A549 (cell line): ENCODE measurements at regions not wholly inside any gene's neighbourhood (a gene's known extent, or its start where the extent isn't known, plus 50 kb on each side); places are given as distances from the start of the nearest gene placed in this dataset.

Source experiments
- ATAC-seq, 2 experiments: fragments of 200-7000 bp in 1 of 2; fragments of >200 bp in 1 of 2; cut with Nextera tagmentation in 1 of 2; cut with Tn5 transposase in 1 of 2; 3 replicates each; pipeline versions ENCODE4 v1.8.0 to v1.9.1; 2018 to 2020; ENCODE audit warnings: mild to moderate bottlenecking in 1 of 2, moderate library complexity in 1 of 2
- CTCF ChIA-PET: fragments of 300-600 bp; sonication (Branson Sonifier 250); formaldehyde crosslinking; extraction: SDS; loops from one replicate; lab custom pipeline; 2021; ENCODE audit warnings: antibody characterized with exemption, inconsistent platforms; lab: Yijun Ruan, JAX
- POLR2A ChIA-PET: fragments of 350-600 bp; formaldehyde crosslinking; extraction: SDS; loops from one replicate; lab custom pipeline; 2021; ENCODE audit warnings: antibody characterized with exemption, inconsistent platforms; lab: Yijun Ruan, JAX
- DNase-seq, 2 experiments: peaks; one replicate each; pipeline versions ENCODE4 v3.0.0 to v3.0.0-alpha.2; 2011 to 2016; ENCODE audit warnings: low read depth in 1 of 2, low spot score in 1 of 2
- FAIRE-seq: peaks from 2 replicates; lab custom pipeline; 2011; peaks lifted over from hg19 to GRCh38; lab: Jason Lieb, UNC
- H3K27ac ChIP-seq, 2 experiments: fragments of >200 bp; sonication (Bioruptor Twin); formaldehyde crosslinking; 3 replicates each; pipeline ENCODE4 v1.5.1; 2016 to 2017
- H3K4me1 ChIP-seq: fragments of >200 bp; sonication (Bioruptor Twin); formaldehyde crosslinking; 3 replicates; pipeline ENCODE4 v1.6.1; 2016
- H3K4me2 ChIP-seq: fragments of >200 bp; sonication (Bioruptor Twin); formaldehyde crosslinking; 3 replicates; pipeline ENCODE4 v1.6.1; 2016
- H3K4me3 ChIP-seq: fragments of >200 bp; sonication (Bioruptor Twin); formaldehyde crosslinking; 3 replicates; pipeline ENCODE4 v1.5.1; 2016
- H3K9me3 ChIP-seq: fragments of >200 bp; sonication (Bioruptor Twin); formaldehyde crosslinking; 3 replicates; pipeline ENCODE4 v1.6.1; 2016
- CBX8 ChIP-seq: fragments of 200-600 bp; sonication (generic); IDR thresholded peaks from 2 replicates; pipeline ENCODE4 v1.6.1; 2016
- CEBPB ChIP-seq, 2 experiments: fragments of >200 bp in 1 of 2; sonication (Bioruptor Twin) in 1 of 2; formaldehyde crosslinking in 1 of 2; IDR thresholded peaks; 2 replicates each; pipeline ENCODE4 v1.6.1; 2012 to 2016
- CHD2 ChIP-seq: fragments of 150-350 bp; IDR thresholded peaks from 2 replicates; pipeline ENCODE4 v1.6.1; 2014; ENCODE audit warnings: low read length; ENCODE audit not compliant: partially characterized antibody
- EHF ChIP-seq: fragments of 250-450 bp; sonication (Bioruptor Pico); IDR thresholded peaks from 2 replicates; pipeline ENCODE4 v1.5.0; 2020; ENCODE audit warnings: mild to moderate bottlenecking
- EHMT2 ChIP-seq: fragments of 200-600 bp; sonication (generic); IDR thresholded peaks from 2 replicates; pipeline ENCODE4 v1.6.1; 2016; ENCODE audit warnings: antibody characterized with exemption, low read depth, mild to moderate bottlenecking, moderate library complexity
- FOSB ChIP-seq: fragments of 250-450 bp; sonication (Bioruptor Pico); IDR thresholded peaks from 2 replicates; pipeline ENCODE4 v1.5.0; 2020; ENCODE audit warnings: mild to moderate bottlenecking, moderate library complexity
- FOSL2 ChIP-seq, 2 experiments: fragments of 450-650 bp in 1 of 2; fragments of >200 bp in 1 of 2; sonication (Bioruptor Twin) in 1 of 2; formaldehyde crosslinking; IDR thresholded peaks; 2 replicates each; pipeline versions ENCODE4 v1.5.0 to v1.6.1; 2016 to 2020; ENCODE audit warnings: mild to moderate bottlenecking in 1 of 2, moderate library complexity in 1 of 2
- FOXS1 ChIP-seq: fragments of 250-450 bp; sonication (Bioruptor Pico); IDR thresholded peaks from 2 replicates; pipeline ENCODE4 v1.5.0; 2020; ENCODE audit warnings: mild to moderate bottlenecking, moderate library complexity
- HOXB13 ChIP-seq: fragments of 250-450 bp; sonication (Bioruptor Pico); IDR thresholded peaks from 2 replicates; pipeline ENCODE4 v1.5.0; 2020; ENCODE audit warnings: low read depth, mild to moderate bottlenecking, moderate library complexity
- JUN ChIP-seq, 2 experiments: fragments of >200 bp; sonication (Bioruptor Twin); formaldehyde crosslinking; IDR thresholded peaks; 2 replicates in 1 of 2; 3 replicates in 1 of 2; pipeline ENCODE4 v1.6.1; 2016 to 2017
- KDM1A ChIP-seq: fragments of 200-600 bp; sonication (generic); IDR thresholded peaks from 2 replicates; pipeline ENCODE4 v1.6.1; 2016; ENCODE audit warnings: low read depth, mild to moderate bottlenecking
- POLR2AphosphoS2 ChIP-seq: conservative IDR thresholded peaks from 2 replicates; pipeline ENCODE4 v1.6.1; 2012; ENCODE audit warnings: low read length, improper control_type of control experiment, inconsistent platforms
- RAD21 ChIP-seq, 2 experiments: fragments of >200 bp in 1 of 2; sonication (Bioruptor Twin) in 1 of 2; formaldehyde crosslinking in 1 of 2; IDR thresholded peaks in 1 of 2; conservative IDR thresholded peaks in 1 of 2; 2 replicates in 1 of 2; 3 replicates in 1 of 2; pipeline ENCODE4 v1.6.1; 2012 to 2018; ENCODE audit warnings: inconsistent platforms in 1 of 2
- RARB ChIP-seq: fragments of 250-450 bp; sonication (Bioruptor Pico); IDR thresholded peaks from 2 replicates; pipeline ENCODE4 v1.8.0; 2021; ENCODE audit warnings: mild to moderate bottlenecking, moderate library complexity
- RCOR1 ChIP-seq: fragments of 150-350 bp; IDR thresholded peaks from 2 replicates; pipeline ENCODE4 v1.6.1; 2014; ENCODE audit warnings: antibody characterized with exemption, low read length, low read depth
- RFX5 ChIP-seq: fragments of 450-650 bp; IDR thresholded peaks from 2 replicates; pipeline ENCODE4 v1.7.1; 2014; ENCODE audit warnings: antibody characterized with exemption, mild to moderate bottlenecking, moderate library complexity
- TFCP2L1 ChIP-seq: fragments of 250-450 bp; sonication (Bioruptor Pico); IDR thresholded peaks from 2 replicates; pipeline ENCODE4 v1.5.0; 2021; ENCODE audit warnings: mild to moderate bottlenecking
- TP53 ChIP-seq: fragments of 250-450 bp; sonication (Bioruptor Pico); IDR thresholded peaks from 2 replicates; pipeline ENCODE4 v1.5.0; 2021; ENCODE audit warnings: mild to moderate bottlenecking, moderate library complexity
- ZFP36 ChIP-seq: fragments of 450-650 bp; IDR thresholded peaks from 2 replicates; pipeline ENCODE4 v1.6.1; 2014; ENCODE audit warnings: borderline replicate concordance; ENCODE audit not compliant: partially characterized antibody
- ZNF302 ChIP-seq: fragments of 250-450 bp; sonication (Bioruptor Pico); IDR thresholded peaks from 2 replicates; pipeline ENCODE4 v1.9.0; 2021; ENCODE audit warnings: inconsistent platforms, mild to moderate bottlenecking, moderate library complexity
- WGBS: methylation state at CpG from one replicate; pipeline ENCODE4 v1.1.6; 2017; ENCODE audit errors: missing lambda C conversion rate; 5-methylcytosine and 5-hydroxymethylcytosine counted together
- TF ChIP-seq, protein P1 (sequence below): fragments of 450-650 bp; IDR thresholded peaks from 2 replicates; pipeline ENCODE4 v1.6.1; 2014; ENCODE audit warnings: antibody characterized with exemption
- TF ChIP-seq, protein P2 (sequence below): fragments of 200-600 bp; sonication (generic); IDR thresholded peaks from 2 replicates; pipeline ENCODE4 v1.6.1; 2016; ENCODE audit warnings: antibody characterized with exemption, mild to moderate bottlenecking, moderate library complexity

DNA sequence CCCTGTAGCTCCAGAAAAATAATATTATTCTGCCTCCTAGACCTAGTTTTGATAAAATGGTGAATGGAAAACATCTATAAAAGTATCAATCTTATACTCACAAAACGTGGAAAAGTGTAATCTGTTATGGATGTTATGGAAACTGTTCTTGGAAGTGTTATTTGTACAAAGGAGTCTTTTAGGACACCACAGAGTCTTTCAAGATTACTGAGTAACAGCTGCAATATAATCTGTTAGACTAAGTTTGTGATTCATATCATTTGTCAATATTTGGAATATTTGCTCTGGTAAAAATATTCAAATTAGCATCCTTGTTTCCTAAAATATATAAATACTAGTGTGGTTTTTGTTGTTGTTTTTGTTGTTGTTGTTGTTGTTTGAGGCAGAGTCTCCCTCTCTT, 87.9 kb downstream of the RAD51AP2 start (continued):
- TF ChIP-seq, protein P1, sequence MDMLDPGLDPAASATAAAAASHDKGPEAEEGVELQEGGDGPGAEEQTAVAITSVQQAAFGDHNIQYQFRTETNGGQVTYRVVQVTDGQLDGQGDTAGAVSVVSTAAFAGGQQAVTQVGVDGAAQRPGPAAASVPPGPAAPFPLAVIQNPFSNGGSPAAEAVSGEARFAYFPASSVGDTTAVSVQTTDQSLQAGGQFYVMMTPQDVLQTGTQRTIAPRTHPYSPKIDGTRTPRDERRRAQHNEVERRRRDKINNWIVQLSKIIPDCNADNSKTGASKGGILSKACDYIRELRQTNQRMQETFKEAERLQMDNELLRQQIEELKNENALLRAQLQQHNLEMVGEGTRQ = no peak

DNA sequence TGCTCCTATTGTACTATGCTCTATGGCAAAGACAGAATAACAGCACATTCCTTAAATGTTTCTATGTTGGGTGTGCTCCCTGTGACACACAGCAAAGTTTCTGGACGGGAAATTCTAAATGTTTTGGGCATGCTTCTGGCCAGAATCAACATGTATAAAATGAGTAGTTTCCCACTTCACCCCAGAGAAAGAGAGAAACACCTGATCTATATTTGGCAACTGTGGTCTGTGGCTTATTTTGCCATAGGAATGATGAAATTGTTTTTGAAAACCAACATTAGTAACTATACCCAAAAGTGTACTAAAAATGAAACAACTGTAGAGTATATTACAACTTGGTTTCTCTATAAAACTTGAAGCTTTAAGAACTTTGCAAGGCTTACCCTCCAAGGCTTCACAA, 89.1 kb downstream of the RAD51AP2 start:
- TF ChIP-seq CHD2 = no peak
- TF ChIP-seq CBX8 = no peak
- no peak for TF ChIP-seq RARB
- no peak for TF ChIP-seq HOXB13
- Histone ChIP-seq H3K9me3 (no peaks in the 10 kb centered on the region), H3K4me3 (no peak overlapping the region), H3K27ac (no peak overlapping the region), H3K4me2 (no peak overlapping the region), H3K4me1 (no peaks in the 10 kb centered on the region)
- WGBS = 3% methylated on average over 1 of the region's 1 CpG
- no peak for FAIRE-seq
- ChIA-PET CTCF (no interaction called here), POLR2A (no interaction called here)
- DNase-seq = no peak
- ATAC-seq = no peak

GRCh38 chr2:17427401-17427800, 90.8 kb downstream of the RAD51AP2 start:
- no peak overlapping the region for H3K4me3 ChIP-seq
- no peak for ATAC-seq
- POLR2A ChIA-PET = no interaction called here
- DNase-seq = no peak
- H3K27ac ChIP-seq = no peak overlapping the region
- CTCF ChIA-PET = no interaction called here
- H3K4me2 ChIP-seq = no peak overlapping the region
- TF ChIP-seq RCOR1 = no peak
- TF ChIP-seq EHF (CRISPR knock-in tag) = no peak
- no peak for TF ChIP-seq FOSL2 (IDR thresholded peaks at IDR 0.05)
- no peak for TF ChIP-seq FOSL2 (CRISPR knock-in tag; IDR thresholded peaks at IDR 0.05)
- no peak for TF ChIP-seq FOSB
- no peak for TF ChIP-seq KDM1A
- TF ChIP-seq, protein P2, sequence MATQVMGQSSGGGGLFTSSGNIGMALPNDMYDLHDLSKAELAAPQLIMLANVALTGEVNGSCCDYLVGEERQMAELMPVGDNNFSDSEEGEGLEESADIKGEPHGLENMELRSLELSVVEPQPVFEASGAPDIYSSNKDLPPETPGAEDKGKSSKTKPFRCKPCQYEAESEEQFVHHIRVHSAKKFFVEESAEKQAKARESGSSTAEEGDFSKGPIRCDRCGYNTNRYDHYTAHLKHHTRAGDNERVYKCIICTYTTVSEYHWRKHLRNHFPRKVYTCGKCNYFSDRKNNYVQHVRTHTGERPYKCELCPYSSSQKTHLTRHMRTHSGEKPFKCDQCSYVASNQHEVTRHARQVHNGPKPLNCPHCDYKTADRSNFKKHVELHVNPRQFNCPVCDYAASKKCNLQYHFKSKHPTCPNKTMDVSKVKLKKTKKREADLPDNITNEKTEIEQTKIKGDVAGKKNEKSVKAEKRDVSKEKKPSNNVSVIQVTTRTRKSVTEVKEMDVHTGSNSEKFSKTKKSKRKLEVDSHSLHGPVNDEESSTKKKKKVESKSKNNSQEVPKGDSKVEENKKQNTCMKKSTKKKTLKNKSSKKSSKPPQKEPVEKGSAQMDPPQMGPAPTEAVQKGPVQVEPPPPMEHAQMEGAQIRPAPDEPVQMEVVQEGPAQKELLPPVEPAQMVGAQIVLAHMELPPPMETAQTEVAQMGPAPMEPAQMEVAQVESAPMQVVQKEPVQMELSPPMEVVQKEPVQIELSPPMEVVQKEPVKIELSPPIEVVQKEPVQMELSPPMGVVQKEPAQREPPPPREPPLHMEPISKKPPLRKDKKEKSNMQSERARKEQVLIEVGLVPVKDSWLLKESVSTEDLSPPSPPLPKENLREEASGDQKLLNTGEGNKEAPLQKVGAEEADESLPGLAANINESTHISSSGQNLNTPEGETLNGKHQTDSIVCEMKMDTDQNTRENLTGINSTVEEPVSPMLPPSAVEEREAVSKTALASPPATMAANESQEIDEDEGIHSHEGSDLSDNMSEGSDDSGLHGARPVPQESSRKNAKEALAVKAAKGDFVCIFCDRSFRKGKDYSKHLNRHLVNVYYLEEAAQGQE = no peak
- no peak for TF ChIP-seq ZFP36
- TF ChIP-seq EHMT2 = no peak
- TF ChIP-seq, all 56 proteins: peak for 0
- WGBS = 23% methylated on average over 1 of the region's 1 CpG
- Histone ChIP-seq H3K9me3 (no peaks in the 10 kb centered on the region), H3K4me1 (no peaks in the 10 kb centered on the region)
- FAIRE-seq = no peak

- H3K4me3 ChIP-seq = no peak overlapping the region
- no peak for TF ChIP-seq ZFP36
- TF ChIP-seq RAD21 (conservative IDR thresholded peaks at IDR 0.05 in 1 of 2, IDR thresholded peaks at IDR 0.05 in 1 of 2) = no peak
- no peak for TF ChIP-seq EHF (CRISPR knock-in tag)
- no peak for TF ChIP-seq TP53
- no peak for TF ChIP-seq RFX5
- TF ChIP-seq CEBPB (IDR thresholded peaks at IDR 0.05) = no peak
- no peak for TF ChIP-seq KDM1A
- no peak for TF ChIP-seq TFCP2L1
- TF ChIP-seq, protein P1 = no peak
- no peak for TF ChIP-seq POLR2AphosphoS2
- no peak for TF ChIP-seq JUN (IDR thresholded peaks at IDR 0.05)
- no peak for TF ChIP-seq ZNF302 (CRISPR knock-in tag)
- no peak for TF ChIP-seq FOXS1 (CRISPR knock-in tag)
- no peak overlapping the region for H3K4me2 ChIP-seq
- H3K4me1 ChIP-seq = no peaks in the 10 kb centered on the region
- ChIA-PET POLR2A (no interaction called here), CTCF (no interaction called here)
- no peak for DNase-seq
- H3K27ac ChIP-seq = no peak overlapping the region
- ATAC-seq = no peak
- H3K9me3 ChIP-seq = no peaks in the 10 kb centered on the region
- WGBS = 2% methylated on average over 1 of the region's 1 CpG
- no peak for FAIRE-seq
These were observed 91.5 kb downstream of the RAD51AP2 start for GRCh38 chr2:17426743-17427142.
